ELF-1 (cell line): ENCODE measurements at regions not wholly inside any gene's neighbourhood (a gene's known extent, or its start where the extent isn't known, plus 50 kb on each side); places are given as distances from the start of the nearest gene placed in this dataset.
A peak's percentile ranks its signal among the peaks of the same experiment; 100 is the strongest.

ENCODE experiments used
- DNase-seq: peaks from one replicate; pipeline ENCODE4 v3.0.0-alpha.2; 2016; ENCODE audit warnings: low read depth, low spot score

DNA sequence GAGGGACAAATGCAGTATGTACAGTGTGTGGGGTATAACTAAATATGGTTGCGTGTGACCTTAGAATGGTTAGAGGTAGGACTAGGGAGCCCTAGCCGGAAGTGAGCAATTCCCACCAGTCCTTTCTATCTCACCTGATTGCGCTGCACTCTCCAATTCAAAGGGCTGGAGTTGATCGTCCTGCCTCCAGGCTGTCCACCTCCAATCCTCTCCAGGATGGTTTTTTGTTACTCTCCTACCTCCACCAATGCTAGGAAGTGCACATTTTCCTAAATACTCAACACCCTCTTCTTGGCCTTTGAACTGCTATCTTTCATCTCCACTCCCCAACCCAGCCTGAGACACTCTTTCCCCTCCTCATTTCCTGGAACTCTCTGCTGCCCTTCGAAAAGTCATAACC lies 181.7 kb upstream of the ASIC2 start:
- DNase-seq: no peak

- DNase-seq: no peak
Observed at GRCh38 chr17:33475594-33475993, 182.5 kb upstream of the ASIC2 start.

- no peak for DNase-seq
Observed at GRCh38 chr17:33481652-33482051, 188.6 kb upstream of the ASIC2 start.

GRCh38 chr17:33482636-33483035 lies 189.5 kb upstream of the ASIC2 start:
- DNase-seq: no peak

GRCh38 chr17:33484559-33484958 lies 191.5 kb upstream of the ASIC2 start:
- DNase-seq: no peak

- no peak for DNase-seq
Observed at GRCh38 chr17:33486135-33486885, 193.2 kb upstream of the ASIC2 start.

GRCh38 chr17:33487187-33487879 lies 194.2 kb upstream of the ASIC2 start:
- no peak for DNase-seq

GRCh38 chr17:33491871-33492481 lies 198.9 kb upstream of the ASIC2 start:
- no peak for DNase-seq

- DNase-seq: no peak
Observed at GRCh38 chr17:33492731-33493265, 199.7 kb upstream of the ASIC2 start.

GRCh38 chr17:33493566-33493965 lies 200.5 kb upstream of the ASIC2 start:
- DNase-seq: no peak

GRCh38 chr17:33494151-33494550 lies 201.1 kb upstream of the ASIC2 start:
- DNase-seq: peak; percentile 12

DNA sequence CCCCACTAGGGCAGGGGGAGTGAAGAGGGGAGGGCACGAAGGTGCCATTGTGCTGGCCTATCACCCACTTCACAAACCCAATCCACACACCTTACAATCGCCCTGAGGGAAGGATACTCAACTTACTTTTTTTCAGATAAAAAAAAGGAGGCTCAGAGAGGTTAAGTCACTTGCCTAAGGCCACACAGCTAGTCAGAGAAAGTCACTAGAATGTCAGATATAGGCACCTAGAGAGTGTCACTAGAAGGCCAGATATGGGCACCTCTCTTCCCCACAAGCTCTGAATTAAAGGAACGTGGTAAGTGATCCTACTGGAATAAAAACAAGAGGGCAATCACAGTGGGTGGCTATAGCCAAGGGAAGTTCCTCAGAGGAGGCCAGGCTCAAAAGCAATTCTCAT lies 204.5 kb upstream of the ASIC2 start:
- no peak for DNase-seq

DNA sequence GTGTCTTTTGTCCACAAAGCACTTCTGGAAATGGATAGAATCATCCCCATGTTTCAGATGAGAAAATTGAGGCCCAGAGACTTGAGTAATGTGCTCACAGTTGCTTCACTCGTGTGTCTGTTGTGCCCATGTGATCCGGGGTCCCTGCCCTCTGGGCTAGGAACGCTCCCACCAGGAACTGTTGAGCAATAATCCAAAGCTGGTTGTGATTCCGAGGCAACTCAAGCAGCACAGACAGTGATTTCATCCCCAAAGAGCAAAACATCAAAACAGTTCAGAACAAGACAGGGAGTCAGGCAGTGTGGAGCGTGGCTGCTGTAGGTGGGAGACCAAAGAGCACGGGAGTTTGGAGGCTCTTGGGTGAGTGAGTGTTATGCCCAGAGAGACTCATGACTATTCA lies 205.0 kb upstream of the ASIC2 start:
- no peak for DNase-seq

GRCh38 chr17:33499040-33499439 lies 205.9 kb upstream of the ASIC2 start:
- no peak for DNase-seq

- no peak for DNase-seq
Observed at GRCh38 chr17:33500151-33500550, 207.1 kb upstream of the ASIC2 start.

- no peak for DNase-seq
Observed at GRCh38 chr17:33501185-33501584, 208.1 kb upstream of the ASIC2 start.

DNA sequence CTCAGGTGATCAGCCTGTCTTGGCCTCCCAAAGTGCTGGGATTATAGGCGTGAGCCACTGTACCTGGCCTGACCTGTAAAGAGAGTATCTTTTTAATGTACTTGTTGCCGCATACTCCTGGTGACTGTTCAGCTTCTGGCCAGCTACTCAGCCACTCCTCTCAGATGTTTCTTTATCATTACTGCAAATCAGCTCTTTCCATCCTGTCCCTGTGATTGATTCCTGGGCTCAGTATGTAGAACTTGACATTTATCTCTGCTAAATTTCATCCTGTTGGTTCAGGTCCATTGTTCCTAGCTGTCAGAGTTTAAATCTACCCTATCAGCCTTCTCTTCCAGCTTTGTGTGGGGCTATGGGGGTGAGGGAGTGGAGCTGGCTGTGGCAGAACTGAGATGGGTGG lies 211.5 kb upstream of the ASIC2 start:
- DNase-seq: no peak

- DNase-seq: peak; percentile 3
Observed at GRCh38 chr17:33506889-33507650, 214.0 kb upstream of the ASIC2 start.

DNA sequence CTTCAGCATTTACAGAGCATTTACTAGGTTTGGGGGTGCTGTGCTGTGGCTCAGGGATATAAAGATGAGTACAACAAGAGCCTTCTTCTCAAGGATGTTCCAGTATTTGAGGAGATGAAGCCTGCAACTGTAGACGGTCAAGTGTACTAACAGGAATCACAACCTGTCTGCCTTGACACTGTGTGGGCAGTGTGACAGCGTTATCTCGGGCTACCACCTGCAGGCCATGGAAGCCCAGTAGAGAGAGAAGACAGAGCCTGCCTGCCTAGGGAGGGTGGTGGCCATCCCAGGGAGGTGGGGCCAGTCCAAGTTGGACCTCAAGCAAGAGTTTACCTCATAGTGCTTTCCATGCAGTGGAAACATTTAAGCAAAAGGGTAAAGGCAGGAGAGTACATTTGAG lies 215.1 kb upstream of the ASIC2 start:
- DNase-seq: no peak

DNA sequence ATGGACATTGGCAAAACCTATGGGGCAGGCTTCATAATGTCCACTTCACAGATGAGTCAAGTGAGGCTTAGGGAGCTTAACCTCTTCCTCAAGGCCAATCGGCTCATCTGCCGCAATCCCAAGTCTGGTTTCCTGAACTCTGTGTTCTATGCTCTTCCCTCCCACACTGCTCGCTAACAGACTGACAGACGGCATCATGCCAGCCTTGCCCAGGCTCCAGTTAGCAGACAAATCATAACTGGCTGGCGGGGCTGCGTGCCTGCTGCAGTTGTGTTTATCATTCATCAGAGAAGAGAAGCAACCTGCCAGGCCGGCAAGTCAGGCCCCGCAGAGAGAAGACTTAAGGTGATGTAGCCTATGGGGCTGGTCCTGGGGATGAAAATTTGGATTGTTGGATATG lies 216.2 kb upstream of the ASIC2 start:
- DNase-seq: no peak

DNA sequence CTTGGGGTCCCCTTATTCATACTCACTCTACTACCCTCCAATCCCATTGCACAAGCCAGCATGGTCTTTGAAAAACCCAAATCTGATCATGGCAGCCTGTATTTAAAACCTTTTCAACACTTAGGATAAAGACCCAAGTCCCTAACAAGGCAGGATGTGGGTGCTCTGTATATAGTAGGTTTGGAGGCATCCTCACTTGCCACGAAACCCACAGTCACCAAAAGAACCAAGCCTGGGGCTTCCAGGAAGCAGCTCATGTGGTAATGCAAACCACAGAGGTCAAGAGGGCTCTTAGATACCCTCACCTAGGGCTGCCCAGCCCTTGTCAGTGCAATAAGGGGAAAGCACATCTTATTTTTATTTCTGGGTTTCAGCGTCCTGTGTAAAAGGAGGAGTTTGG lies 218.6 kb upstream of the ASIC2 start:
- no peak for DNase-seq

- no peak for DNase-seq
Observed at GRCh38 chr17:33512113-33512512, 219.0 kb upstream of the ASIC2 start.
